Calu3 (cell line): ENCODE measurements at regions not wholly inside any gene's neighbourhood (a gene's known extent, or its start where the extent isn't known, plus 50 kb on each side); places are given as distances from the start of the nearest gene placed in this dataset.
"Not testable (repeated sequence)": the region's sequence is repeated elsewhere in the genome, so short reads cannot be mapped to it uniquely, and the experiment has no call there.

Source experiments
- BruUV-seq: library from RNA; stranded (reverse); fragments of 400-500 nt; replicated peaks from 2 replicates; lab custom pipeline; 2021; lab: Mats Ljungman, UMichigan
- CTCF ChIA-PET: fragments of 300-600 bp; sonication (Branson Sonifier 250); formaldehyde crosslinking; loops from one replicate; lab custom pipeline; 2022; ENCODE audit warnings: antibody characterized with exemption; lab: Charles Lee
- DNase-seq: peaks from one replicate; pipeline ENCODE4 v3.0.0; 2022
- H3K27ac Mint-ChIP-seq: one replicate; pipeline ENCODE4 v1.8.0; 2022; ENCODE audit warnings: mixed read lengths; ENCODE audit not compliant: unreplicated experiment
- H3K27me3 Mint-ChIP-seq: one replicate; pipeline ENCODE4 v1.8.0; 2022; ENCODE audit warnings: mixed read lengths; ENCODE audit not compliant: unreplicated experiment
- H3K36me3 Mint-ChIP-seq: one replicate; pipeline ENCODE4 v1.8.0; 2022; ENCODE audit warnings: mild to moderate bottlenecking, moderate library complexity, mixed read lengths; ENCODE audit not compliant: insufficient read depth, unreplicated experiment
- H3K4me1 Mint-ChIP-seq: one replicate; pipeline ENCODE4 v1.8.0; 2022; ENCODE audit warnings: mild to moderate bottlenecking, low read depth, mixed read lengths; ENCODE audit not compliant: unreplicated experiment
- H3K4me3 Mint-ChIP-seq: one replicate; pipeline ENCODE4 v1.8.0; 2022; ENCODE audit warnings: mild to moderate bottlenecking, low read depth, moderate library complexity, mixed read lengths; ENCODE audit not compliant: unreplicated experiment
- H3K9me3 Mint-ChIP-seq: one replicate; pipeline ENCODE4 v1.8.0; 2022; ENCODE audit warnings: low read depth, mixed read lengths; ENCODE audit not compliant: unreplicated experiment
- CTCF ChIP-seq: fragments of 200-600 bp; IDR thresholded peaks from one replicate; pipeline ENCODE4 v1.8.0; 2022; ENCODE audit warnings: antibody characterized with exemption; ENCODE audit not compliant: unreplicated experiment
- intact Hi-C: fragments of 100-400 bp; cut with micrococcal nuclease; formaldehyde crosslinking; loops from one replicate; pipeline ENCODE4 v1.10.0; 2022; ENCODE audit not compliant: unreplicated experiment

GRCh38 chr13:81246556-81246955 lies 905.6 kb upstream of the SPRY2 start:
- no peak overlapping the region for H3K27ac Mint-ChIP-seq
- H3K4me3 Mint-ChIP-seq = no peak overlapping the region
- H3K27me3 Mint-ChIP-seq = no peaks in the 10 kb centered on the region
- no peak for DNase-seq
- H3K36me3 Mint-ChIP-seq = no peaks in the 10 kb centered on the region
- no TSS peak for BruUV-seq
- CTCF ChIA-PET = no interaction called here
- no peak for TF ChIP-seq CTCF
- H3K4me1 Mint-ChIP-seq = no peaks in the 10 kb centered on the region
- intact Hi-C loops = no loop called here
- H3K9me3 Mint-ChIP-seq = no peaks in the 10 kb centered on the region

- Mint-ChIP-seq H3K27me3 (no peaks in the 10 kb centered on the region), H3K4me3 (no peak overlapping the region), H3K27ac (no peak overlapping the region), H3K36me3 (no peaks in the 10 kb centered on the region), H3K9me3 (no peaks in the 10 kb centered on the region), H3K4me1 (no peaks in the 10 kb centered on the region)
- CTCF ChIA-PET = no interaction called here
- intact Hi-C loops = no loop called here
- DNase-seq = no peak
- TF ChIP-seq CTCF = no peak
- no TSS peak for BruUV-seq
These were observed 903.1 kb upstream of the SPRY2 start for GRCh38 chr13:81244011-81244410.

- H3K36me3 Mint-ChIP-seq = no peaks in the 10 kb centered on the region
- H3K4me1 Mint-ChIP-seq = no peaks in the 10 kb centered on the region
- DNase-seq = no peak
- no peak for TF ChIP-seq CTCF
- no peak overlapping the region for H3K27ac Mint-ChIP-seq
- CTCF ChIA-PET = no interaction called here
- intact Hi-C loops = no loop called here
- H3K27me3 Mint-ChIP-seq = no peaks in the 10 kb centered on the region
- no TSS peak for BruUV-seq
- H3K9me3 Mint-ChIP-seq = no peaks in the 10 kb centered on the region
- no peak overlapping the region for H3K4me3 Mint-ChIP-seq
These were observed 889.5 kb upstream of the SPRY2 start for GRCh38 chr13:81230386-81230785.

GRCh38 chr13:81226830-81227229 lies 885.9 kb upstream of the SPRY2 start:
- H3K27me3 Mint-ChIP-seq, H3K4me1 Mint-ChIP-seq, intact Hi-C loops, H3K9me3 Mint-ChIP-seq, H3K27ac Mint-ChIP-seq, CTCF ChIA-PET, H3K4me3 Mint-ChIP-seq, DNase-seq, H3K36me3 Mint-ChIP-seq, BruUV-seq: not testable (repeated sequence)

GRCh38 chr13:81224209-81224833 lies 883.4 kb upstream of the SPRY2 start:
- no peaks in the 10 kb centered on the region for H3K9me3 Mint-ChIP-seq
- TF ChIP-seq CTCF = no peak
- BruUV-seq = no TSS peak
- no peak overlapping the region for H3K4me3 Mint-ChIP-seq
- no peak for DNase-seq
- intact Hi-C loops = no loop called here
- no peak overlapping the region for H3K27ac Mint-ChIP-seq
- no peaks in the 10 kb centered on the region for H3K27me3 Mint-ChIP-seq
- no peaks in the 10 kb centered on the region for H3K4me1 Mint-ChIP-seq
- H3K36me3 Mint-ChIP-seq = no peaks in the 10 kb centered on the region
- CTCF ChIA-PET = no interaction called here
